HEK293 (cell line): ENCODE measurements at regions not wholly inside any gene's neighbourhood (a gene's known extent, or its start where the extent isn't known, plus 50 kb on each side); places are given as distances from the start of the nearest gene placed in this dataset.

Source experiments
- PRDM1 ChIP-seq: fragments of 450-650 bp; formaldehyde crosslinking; IDR thresholded peaks from 2 replicates; pipeline ENCODE4; 2016; ENCODE audit warnings: missing biosample characterization, missing genetic modification characterization
- ZNF18 ChIP-seq: fragments of 450-650 bp; formaldehyde crosslinking; IDR thresholded peaks from 2 replicates; pipeline ENCODE4 v1.5.1; 2016; ENCODE audit warnings: missing biosample characterization, missing genetic modification characterization

- TF ChIP-seq PRDM1, result no peak
- TF ChIP-seq ZNF18 (tag by site-specific recombination), result no peak
These were observed 89.6 kb upstream of the TOX2 start for GRCh38 chr20:43825051-43825402.
